Activated CD4-positive, alpha-beta T cell treated with anti-CD3 and anti-CD28 coated beads, Interleukin-2, amount 50 U/mL, for 48 hours (primary cell): ENCODE measurements at regions not wholly inside any gene's neighbourhood (a gene's known extent, or its start where the extent isn't known, plus 50 kb on each side); places are given as distances from the start of the nearest gene placed in this dataset.

Experiments
- DNase-seq, 2 experiments: peaks; one replicate each; pipeline ENCODE4 v3.0.0-alpha.2; 2020

GRCh38 chr20:60518022-60518421 is 559.8 kb downstream of the CDH26 start:
- no peak for DNase-seq

GRCh38 chr20:60525397-60525796 is 567.2 kb downstream of the CDH26 start:
- DNase-seq, result no peak

GRCh38 chr20:60527656-60528055 is 569.4 kb downstream of the CDH26 start:
- DNase-seq, result no peak

GRCh38 chr20:60528141-60528540 is 569.9 kb downstream of the CDH26 start:
- no peak for DNase-seq

DNA sequence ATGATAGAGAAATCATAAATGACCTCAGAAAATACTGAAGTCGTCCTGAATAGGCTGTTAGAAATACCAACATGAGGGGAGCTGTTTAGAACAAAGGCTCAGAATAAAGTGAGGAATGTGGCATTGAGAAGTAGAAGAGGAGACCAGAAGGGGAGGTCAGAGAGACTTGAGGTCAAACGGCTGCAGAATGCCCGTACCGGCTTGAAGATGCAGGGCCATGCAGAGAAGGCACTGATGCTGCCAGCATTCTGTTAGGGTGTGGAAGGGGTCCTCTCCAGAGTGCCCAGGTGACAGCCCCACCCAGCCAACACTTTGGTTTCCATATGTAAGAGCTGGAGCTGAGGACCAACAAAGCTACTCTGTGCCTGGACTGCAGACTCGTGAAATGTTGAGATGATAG is 570.9 kb downstream of the CDH26 start:
- no peak for DNase-seq

- DNase-seq, result no peak
These were observed 577.0 kb downstream of the CDH26 start for GRCh38 chr20:60535211-60535610.

DNA sequence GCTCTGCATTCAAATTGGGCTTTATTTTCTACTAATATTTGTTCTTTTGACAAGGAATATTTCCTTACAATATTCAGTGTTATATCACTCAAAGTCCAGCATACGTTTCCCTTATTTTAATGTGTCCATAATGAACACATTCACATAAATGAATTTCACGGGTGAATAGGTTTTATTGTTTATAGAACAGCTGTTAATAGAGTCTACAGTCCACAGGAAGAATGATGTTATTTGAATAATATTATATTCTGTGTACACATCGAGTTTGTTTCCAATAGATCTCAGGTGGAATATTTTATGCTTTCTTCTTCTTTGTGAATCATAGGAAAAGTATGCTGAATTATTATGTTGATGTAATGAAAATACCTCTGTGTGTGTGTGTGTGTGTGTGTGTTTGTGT is 582.4 kb downstream of the CDH26 start:
- no peak for DNase-seq

DNA sequence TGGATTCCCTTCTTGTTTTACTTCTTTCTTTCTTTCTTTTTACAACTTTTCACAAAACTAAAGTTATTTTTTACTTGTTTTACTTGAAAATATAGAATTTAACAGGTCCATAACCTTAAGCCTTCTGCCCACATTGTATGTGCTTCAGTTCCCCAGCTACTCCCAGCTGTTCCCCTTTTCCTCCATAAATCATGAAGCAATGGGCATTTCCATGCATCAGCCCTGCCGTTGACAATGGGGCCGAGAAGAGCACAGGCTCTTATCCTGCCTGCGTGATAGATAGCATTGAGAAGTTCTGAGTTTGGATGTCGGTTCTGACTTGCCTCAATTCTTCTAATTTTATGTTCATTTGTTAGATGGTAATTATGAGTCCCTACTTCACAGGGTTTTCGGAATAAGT is 583.8 kb downstream of the CDH26 start:
- no peak for DNase-seq

DNA sequence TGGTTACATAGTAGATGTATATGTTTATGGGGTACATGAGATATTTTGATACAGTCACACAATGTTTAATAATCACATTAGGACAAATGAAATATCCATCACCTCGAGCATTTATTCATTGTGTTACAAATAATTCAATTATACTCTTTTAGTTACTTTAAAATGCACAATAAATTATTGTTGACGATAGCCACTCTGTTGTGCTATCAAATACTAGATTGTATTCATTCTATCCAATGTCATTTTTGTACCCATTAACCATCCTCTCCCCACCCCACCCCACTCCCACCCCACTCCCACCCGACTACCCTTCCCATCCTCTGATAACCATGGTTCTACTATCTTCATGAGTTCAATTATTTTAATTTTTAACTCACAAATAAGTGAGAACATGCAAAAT is 585.4 kb downstream of the CDH26 start:
- no peak for DNase-seq

DNA sequence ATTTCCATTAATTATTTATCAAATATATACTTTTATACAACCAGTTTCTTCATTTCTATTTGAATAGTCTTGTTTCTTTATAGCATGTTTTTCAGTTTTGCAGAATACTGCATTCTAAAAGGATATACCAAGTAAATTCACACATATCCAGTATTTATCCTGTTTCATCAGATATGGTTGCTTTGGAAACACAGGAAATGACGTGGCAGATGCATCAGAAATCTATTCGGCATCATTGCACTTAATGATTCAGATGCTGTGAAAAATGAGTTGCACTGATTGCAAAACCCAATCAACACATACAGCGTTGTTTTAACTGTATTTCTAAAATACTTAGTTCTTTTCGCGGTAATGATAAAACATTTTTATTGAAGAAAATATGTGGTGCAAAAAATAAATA is 594.9 kb downstream of the CDH26 start:
- no peak for DNase-seq

GRCh38 chr20:60558486-60558885 is 600.3 kb downstream of the CDH26 start:
- DNase-seq, result no peak

DNA sequence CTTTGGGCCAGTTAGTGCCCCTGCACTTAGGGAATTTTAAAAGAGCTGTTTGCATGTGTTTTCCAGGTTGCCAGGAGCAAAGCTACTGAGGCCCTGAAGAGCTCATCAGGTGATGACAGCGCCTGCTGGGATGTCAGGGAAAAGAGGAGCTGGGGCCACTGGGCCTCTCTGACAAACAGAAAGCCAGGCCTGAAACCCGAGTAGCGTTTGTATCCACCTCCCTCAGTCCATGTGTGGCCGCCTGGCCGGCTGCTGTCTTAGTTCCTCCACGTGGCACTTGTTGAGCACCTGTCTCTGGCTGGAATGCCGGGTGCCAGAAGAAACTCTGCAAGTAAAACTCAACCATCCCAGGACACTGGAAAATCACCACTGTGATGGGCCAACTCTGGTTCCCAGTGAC is 601.2 kb downstream of the CDH26 start:
- no peak for DNase-seq

DNA sequence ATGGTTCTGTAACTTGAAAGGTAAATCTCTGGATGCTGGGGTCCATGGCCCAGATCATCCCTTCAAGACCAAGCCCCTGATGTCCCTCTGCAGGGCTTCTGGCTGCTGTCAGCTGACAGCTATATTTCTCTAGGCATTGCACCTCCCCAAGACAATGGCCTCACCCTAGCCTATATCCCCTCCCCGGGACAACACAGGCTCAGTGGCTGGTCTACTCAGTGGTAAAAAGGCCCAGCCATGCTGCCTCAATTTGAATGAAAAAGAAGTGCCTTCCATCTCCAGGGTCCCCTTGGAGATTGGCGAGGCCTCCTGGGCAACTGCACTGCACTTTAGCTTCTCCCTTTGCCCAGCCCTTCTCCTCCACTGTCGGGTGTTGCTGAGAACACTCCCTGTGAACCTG is 602.8 kb downstream of the CDH26 start:
- DNase-seq, result no peak

- no peak for DNase-seq
These were observed 606.9 kb downstream of the CDH26 start for GRCh38 chr20:60565083-60565482.

DNA sequence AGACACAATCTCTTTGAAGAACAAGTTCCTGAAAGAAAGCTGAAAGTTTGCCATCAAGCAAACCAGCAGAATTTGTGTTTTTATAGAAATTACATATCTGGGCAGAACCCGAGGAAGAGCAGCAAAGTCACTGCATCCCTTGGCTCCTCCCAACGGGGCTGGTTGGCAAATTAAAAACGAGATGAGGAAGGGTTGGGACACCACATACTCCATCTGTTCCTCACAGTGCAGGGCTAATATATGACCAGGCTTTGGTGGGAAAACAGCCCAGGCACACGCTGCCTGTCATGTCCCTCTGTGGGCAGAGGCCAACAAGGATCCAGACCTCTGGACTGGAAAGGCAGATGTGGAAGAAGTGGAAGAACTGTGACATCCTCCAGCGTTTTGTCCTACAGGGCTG is 607.3 kb downstream of the CDH26 start:
- DNase-seq, result no peak

DNA sequence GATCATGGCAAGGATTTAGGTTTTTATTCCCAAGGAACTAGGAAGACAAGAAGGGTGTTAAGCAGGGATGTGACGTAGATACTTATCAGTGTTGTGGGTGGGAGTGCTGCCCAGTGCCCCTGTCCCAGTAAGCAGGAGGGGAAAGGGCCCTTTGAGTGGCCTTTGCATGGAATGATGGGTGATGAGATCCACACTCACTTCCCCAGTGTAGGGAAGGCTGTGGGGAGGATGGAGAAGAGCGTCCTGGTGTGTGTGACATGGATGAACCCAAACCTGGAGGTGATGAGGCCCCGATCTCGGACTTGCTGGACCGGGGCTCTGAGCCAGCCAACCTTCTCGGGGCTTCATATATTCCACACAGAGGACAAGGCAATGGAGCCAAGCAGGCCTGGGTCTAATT is 610.9 kb downstream of the CDH26 start:
- DNase-seq, result no peak

DNA sequence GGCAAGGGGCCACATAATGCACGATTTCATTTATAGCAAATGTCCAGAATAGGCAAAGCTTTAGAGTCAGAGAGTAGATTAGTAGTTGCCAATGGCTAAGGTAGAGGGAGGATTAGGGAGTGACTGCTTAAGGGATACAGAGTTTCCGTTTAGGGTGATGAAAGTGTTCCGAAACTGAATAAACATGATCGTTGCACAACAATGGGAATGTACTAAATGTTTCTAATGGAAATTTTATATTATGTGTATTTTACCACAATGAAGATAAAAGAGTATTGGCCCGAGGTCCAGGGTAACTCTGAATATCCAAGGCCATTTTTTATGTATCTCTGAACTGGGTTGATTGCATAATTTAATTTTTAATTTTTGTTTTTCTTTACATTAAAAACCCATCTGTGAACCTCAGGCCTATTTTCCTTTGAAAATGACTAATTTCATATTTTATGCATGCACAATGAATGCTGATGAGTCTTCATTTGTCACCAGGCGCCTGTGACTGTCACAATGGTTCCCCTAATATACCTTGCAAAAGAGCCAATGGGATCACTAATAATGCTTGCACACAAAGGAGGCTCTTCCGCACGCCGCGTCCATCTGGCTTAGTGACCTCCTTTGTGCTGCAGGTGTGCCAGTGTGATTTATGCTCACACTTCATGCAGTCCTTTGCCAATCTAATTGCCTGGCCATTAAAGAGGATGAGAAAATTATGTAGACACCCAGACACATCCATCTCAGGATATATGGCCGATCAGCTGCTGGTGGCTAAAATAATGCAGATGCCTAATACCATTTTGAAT is 612.5 kb downstream of the CDH26 start:
- no peak for DNase-seq

- no peak for DNase-seq
These were observed 614.9 kb downstream of the CDH26 start for GRCh38 chr20:60573003-60573680.

DNA sequence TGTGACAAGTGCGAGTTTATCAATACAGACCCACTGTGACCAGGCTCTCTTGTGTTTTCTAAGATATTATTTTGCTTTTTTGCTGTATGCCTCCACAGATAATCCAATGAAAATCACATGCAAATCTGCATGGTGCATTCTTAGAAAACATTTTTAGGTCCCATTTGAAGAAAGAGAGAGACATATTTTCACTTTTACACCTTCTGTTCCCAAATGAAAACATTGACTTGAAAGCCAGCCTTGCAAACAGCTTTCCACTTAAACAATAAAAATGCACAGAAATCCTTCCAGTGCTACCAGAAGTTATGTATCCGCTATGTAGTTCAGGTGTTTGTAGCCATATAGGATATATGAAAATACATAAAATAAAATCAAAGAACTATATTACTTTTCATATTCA is 618.0 kb downstream of the CDH26 start:
- no peak for DNase-seq

- DNase-seq, result no peak
These were observed 621.8 kb downstream of the CDH26 start for GRCh38 chr20:60579941-60580515.

DNA sequence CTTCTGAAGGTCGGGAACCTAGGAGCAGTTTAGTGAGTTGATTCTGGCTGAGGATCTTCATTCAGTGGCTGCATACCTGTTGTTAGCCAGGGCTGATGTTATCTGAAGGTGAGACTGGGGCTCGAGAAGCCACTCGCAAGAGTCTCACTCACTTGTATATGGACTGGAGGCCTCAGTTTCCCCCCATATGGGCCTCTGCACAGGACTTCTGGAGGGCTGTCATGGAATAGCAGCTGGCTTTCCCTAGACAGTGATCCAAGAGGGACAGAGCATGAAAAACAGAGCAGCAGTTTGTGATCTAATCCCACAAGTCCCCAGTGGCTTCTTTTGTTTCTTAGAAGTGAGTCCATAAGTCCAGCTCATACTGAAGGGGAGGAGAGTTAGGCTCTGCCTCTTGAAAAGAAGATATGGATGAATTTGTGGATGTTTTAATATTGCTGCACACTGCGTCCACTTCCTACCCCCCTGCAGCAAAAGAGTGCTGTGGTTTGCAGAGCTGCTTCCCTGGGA is 623.4 kb downstream of the CDH26 start:
- DNase-seq, result no peak

- no peak for DNase-seq
These were observed 625.5 kb downstream of the CDH26 start for GRCh38 chr20:60583741-60584140.

DNA sequence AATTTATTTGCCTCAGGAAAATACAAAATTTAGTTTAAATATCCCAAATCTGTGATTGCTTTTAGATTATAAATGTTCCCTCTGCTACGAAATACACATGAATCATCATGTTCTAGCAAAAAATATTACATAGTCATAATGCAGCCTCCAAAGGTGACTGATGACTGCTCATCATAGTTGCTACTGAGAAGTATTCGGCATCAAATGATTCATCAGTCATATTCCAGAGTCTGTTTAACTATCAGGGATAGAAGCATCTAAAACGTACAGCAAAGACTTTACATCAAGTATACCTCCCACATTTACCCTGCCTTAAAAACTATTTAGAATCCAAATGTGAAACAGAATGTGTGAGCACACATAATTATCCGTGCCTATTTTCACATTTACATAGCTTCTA is 626.0 kb downstream of the CDH26 start:
- no peak for DNase-seq

DNA sequence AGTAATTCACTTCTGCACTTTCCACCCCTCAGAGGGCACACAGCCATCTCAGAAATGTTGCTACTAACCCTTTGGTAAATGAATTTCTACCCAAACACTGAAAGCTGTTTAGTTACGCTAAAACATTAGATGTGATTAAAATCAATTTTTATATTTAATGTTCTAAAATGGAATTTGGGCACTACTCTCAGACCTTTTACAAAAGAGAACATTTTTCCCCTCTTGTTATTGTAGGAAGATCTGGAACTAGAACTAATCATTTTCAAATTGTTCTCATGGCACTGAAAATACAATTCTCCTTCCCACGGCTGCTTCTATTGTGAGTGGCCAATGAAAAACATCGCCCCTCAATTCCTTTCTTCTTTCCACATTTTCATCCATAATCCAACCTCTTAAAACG is 627.4 kb downstream of the CDH26 start:
- no peak for DNase-seq
